PC-9 (cell line): ENCODE measurements at regions not wholly inside any gene's neighbourhood (a gene's known extent, or its start where the extent isn't known, plus 50 kb on each side); places are given as distances from the start of the nearest gene placed in this dataset.
"Not testable (repeated sequence)": the region's sequence is repeated elsewhere in the genome, so short reads cannot be mapped to it uniquely, and the experiment has no call there.

Experiments
- BruUV-seq: library from RNA; stranded (reverse); fragments of 400-500 nt; replicated peaks from 2 replicates; lab custom pipeline; 2021; lab: Mats Ljungman, UMichigan
- CTCF ChIA-PET: fragments of 300-600 bp; sonication (Branson Sonifier 250); formaldehyde crosslinking; loops from one replicate; lab custom pipeline; 2022; ENCODE audit warnings: antibody characterized with exemption; lab: Charles Lee
- POLR2A ChIA-PET: fragments of 300-600 bp; sonication (Branson Sonifier 250); formaldehyde crosslinking; loops from one replicate; lab custom pipeline; 2022; ENCODE audit warnings: antibody characterized with exemption; ENCODE audit not compliant: unreplicated experiment; lab: Charles Lee
- DNase-seq, 2 experiments: peaks; one replicate each; pipeline versions ENCODE4 v3.0.0 to v3.0.0-alpha.2; 2015 to 2022; ENCODE audit warnings: mixed read lengths in 1 of 2
- H2AFZ ChIP-seq: fragments of 200-600 bp; sonication (generic); 2 replicates; pipeline ENCODE4 v1.8.1; 2017; ENCODE audit warnings: antibody characterized with exemption
- H3F3A ChIP-seq: fragments of 200-600 bp; sonication (generic); 2 replicates; pipeline ENCODE4 v1.8.1; 2017; ENCODE audit warnings: antibody characterized with exemption, mild to moderate bottlenecking, low read depth; ENCODE audit not compliant: insufficient read depth
- H3K27ac ChIP-seq: fragments of 200-600 bp; sonication (generic); 2 replicates; pipeline ENCODE4 v1.6.1; 2016; ENCODE audit warnings: mixed run types
- H3K27me3 ChIP-seq: fragments of 200-600 bp; sonication (generic); 2 replicates; pipeline ENCODE4 v1.6.1; 2016; ENCODE audit warnings: low read depth, mixed run types; ENCODE audit not compliant: insufficient read depth
- H3K36me3 ChIP-seq: fragments of 200-600 bp; sonication (generic); 2 replicates; pipeline ENCODE4 v1.6.1; 2016; ENCODE audit warnings: low read depth, mixed run types
- H3K4me1 ChIP-seq: fragments of 200-600 bp; sonication (generic); replicated peaks from 2 replicates; pipeline ENCODE4 v1.6.1; 2016; ENCODE audit warnings: mixed run types; ENCODE audit not compliant: insufficient read depth
- H3K4me2 ChIP-seq: fragments of 200-600 bp; sonication (generic); 2 replicates; pipeline ENCODE4 v1.6.1; 2017; ENCODE audit warnings: mixed run types
- H3K4me3 ChIP-seq: fragments of 200-600 bp; sonication (generic); 2 replicates; pipeline ENCODE4 v1.6.1; 2016; ENCODE audit warnings: mixed run types
- H3K79me2 ChIP-seq: fragments of 200-600 bp; sonication (generic); 2 replicates; pipeline ENCODE4 v1.6.1; 2017; ENCODE audit warnings: low read depth, mixed run types
- H3K9me2 ChIP-seq: fragments of 200-600 bp; sonication (generic); 2 replicates; pipeline ENCODE4 v1.8.1; 2017; ENCODE audit warnings: mild to moderate bottlenecking; ENCODE audit not compliant: insufficient read depth
- H3K9me3 ChIP-seq: fragments of 200-600 bp; sonication (generic); 2 replicates; pipeline ENCODE4 v1.8.1; 2016; ENCODE audit warnings: low read depth; ENCODE audit not compliant: insufficient read depth
- H4K20me1 ChIP-seq: fragments of 200-600 bp; sonication (generic); 2 replicates; pipeline ENCODE4 v1.8.1; 2017; ENCODE audit not compliant: insufficient read depth
- EZH2 ChIP-seq: fragments of 200-600 bp; sonication (generic); IDR thresholded peaks from 2 replicates; pipeline ENCODE4 v1.8.0; 2017; ENCODE audit warnings: antibody characterized with exemption, low read depth
- intact Hi-C: fragments of 100-400 bp; cut with micrococcal nuclease; formaldehyde crosslinking; loops from one replicate; pipeline ENCODE4 v1.10.0; 2022; ENCODE audit not compliant: unreplicated experiment
- TF ChIP-seq, protein P1 (sequence below): fragments of 200-600 bp; sonication (generic); conservative IDR thresholded peaks from 2 replicates; pipeline ENCODE4 v1.6.1; 2017; ENCODE audit warnings: mixed run types, antibody characterized with exemption, mild to moderate bottlenecking, moderate library complexity

GRCh38 chr6:57948481-57948880, 631.1 kb downstream of the PRIM2 start:
- H2AFZ ChIP-seq, H3K36me3 ChIP-seq, CTCF ChIA-PET, H3K9me2 ChIP-seq, H3K4me3 ChIP-seq, H3K27ac ChIP-seq, H3K4me1 ChIP-seq, POLR2A ChIA-PET, intact Hi-C loops, H3K9me3 ChIP-seq, BruUV-seq, H3K79me2 ChIP-seq, H3K27me3 ChIP-seq, H3F3A ChIP-seq, DNase-seq, H3K4me2 ChIP-seq, H4K20me1 ChIP-seq: not testable (repeated sequence)

DNA sequence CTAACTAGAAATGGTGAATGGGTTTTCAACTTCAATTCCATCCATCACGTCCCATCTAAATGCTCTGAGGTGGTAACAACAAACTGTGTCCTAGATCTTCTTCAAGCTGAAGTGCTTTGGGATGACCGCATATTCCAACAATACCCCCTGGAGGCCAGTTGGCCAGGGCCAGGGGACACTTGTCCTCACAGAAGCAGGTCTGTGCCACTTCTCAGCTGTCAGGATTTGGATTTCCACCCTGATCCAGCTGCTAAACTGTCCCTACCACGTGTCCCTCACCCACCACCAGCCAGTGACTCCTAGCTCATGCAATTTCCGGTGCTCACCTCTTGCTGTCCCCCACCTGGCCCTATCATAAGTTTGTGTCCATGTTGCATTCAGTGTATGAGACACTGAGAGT, 633.0 kb downstream of the PRIM2 start:
- DNase-seq, H3K27me3 ChIP-seq, H3F3A ChIP-seq, BruUV-seq, CTCF ChIA-PET, H3K27ac ChIP-seq, H3K79me2 ChIP-seq, intact Hi-C loops, H3K4me1 ChIP-seq, H3K4me3 ChIP-seq, H4K20me1 ChIP-seq, H3K36me3 ChIP-seq, H3K9me2 ChIP-seq, H2AFZ ChIP-seq, H3K9me3 ChIP-seq, POLR2A ChIA-PET, H3K4me2 ChIP-seq: not testable (repeated sequence)

DNA sequence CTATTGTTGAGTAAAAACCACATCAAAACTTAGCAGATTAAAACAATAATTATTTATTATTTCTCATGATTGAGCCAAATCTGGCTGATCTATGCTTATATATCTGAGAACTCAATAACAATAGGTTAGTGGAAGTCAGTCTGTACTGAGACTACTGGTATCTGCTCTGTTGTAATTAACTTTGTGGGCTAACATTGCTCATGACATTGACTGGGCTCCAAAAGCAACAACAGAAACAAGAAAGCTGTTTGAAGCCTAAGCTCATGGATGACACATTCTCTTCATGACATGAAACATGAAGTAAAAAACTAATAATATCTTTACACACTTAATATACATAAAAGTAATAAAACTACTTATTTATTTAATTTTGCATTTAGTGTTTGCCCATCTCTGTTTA, 649.3 kb downstream of the PRIM2 start:
- DNase-seq, BruUV-seq, H3K4me2 ChIP-seq, CTCF ChIA-PET, POLR2A ChIA-PET, intact Hi-C loops, H3K4me3 ChIP-seq, H2AFZ ChIP-seq, H3K27ac ChIP-seq, H3K79me2 ChIP-seq, H3F3A ChIP-seq, H3K4me1 ChIP-seq, H3K27me3 ChIP-seq, H3K9me2 ChIP-seq, H3K9me3 ChIP-seq, H4K20me1 ChIP-seq, H3K36me3 ChIP-seq: not testable (repeated sequence)

DNA sequence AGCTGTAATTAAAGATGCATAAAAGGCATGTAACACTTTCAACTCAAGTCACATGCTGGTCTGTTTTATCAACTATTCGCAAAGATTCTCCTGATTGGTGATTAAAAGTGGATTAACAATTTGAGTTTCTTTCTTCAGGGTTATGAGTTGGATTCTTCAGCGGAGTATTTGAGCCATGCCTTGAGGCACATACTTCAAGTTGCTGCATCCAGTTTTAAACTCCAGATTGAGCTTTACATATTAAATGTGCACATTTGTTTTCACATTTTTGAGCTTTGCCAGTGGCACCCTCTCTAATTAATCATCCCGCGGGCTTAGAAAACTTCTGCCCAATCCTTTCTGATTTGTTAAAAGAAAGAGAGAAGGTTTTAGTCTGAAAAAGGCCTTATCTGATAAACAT, 654.5 kb downstream of the PRIM2 start:
- H3K9me3 ChIP-seq, H3K9me2 ChIP-seq, H3K4me3 ChIP-seq, intact Hi-C loops, H3K79me2 ChIP-seq, H3K27ac ChIP-seq, H3K27me3 ChIP-seq, BruUV-seq, H3K4me1 ChIP-seq, H3K36me3 ChIP-seq, CTCF ChIA-PET, DNase-seq, H2AFZ ChIP-seq, POLR2A ChIA-PET, H3K4me2 ChIP-seq, H4K20me1 ChIP-seq, H3F3A ChIP-seq: not testable (repeated sequence)

- no peak for DNase-seq
- H3K79me2 ChIP-seq, result no peaks in the 10 kb centered on the region
- H3K4me2 ChIP-seq, result no peak overlapping the region
- BruUV-seq, result no TSS peak
- H3K4me1 ChIP-seq, result no peaks in the 10 kb centered on the region
- no peak overlapping the region for H3K27ac ChIP-seq
- no peaks in the 10 kb centered on the region for H3K9me3 ChIP-seq
- no peaks in the 10 kb centered on the region for H3K27me3 ChIP-seq
- ChIA-PET POLR2A (no interaction called here), CTCF (no interaction called here)
- TF ChIP-seq EZH2, result no peak
- TF ChIP-seq, protein P1, sequence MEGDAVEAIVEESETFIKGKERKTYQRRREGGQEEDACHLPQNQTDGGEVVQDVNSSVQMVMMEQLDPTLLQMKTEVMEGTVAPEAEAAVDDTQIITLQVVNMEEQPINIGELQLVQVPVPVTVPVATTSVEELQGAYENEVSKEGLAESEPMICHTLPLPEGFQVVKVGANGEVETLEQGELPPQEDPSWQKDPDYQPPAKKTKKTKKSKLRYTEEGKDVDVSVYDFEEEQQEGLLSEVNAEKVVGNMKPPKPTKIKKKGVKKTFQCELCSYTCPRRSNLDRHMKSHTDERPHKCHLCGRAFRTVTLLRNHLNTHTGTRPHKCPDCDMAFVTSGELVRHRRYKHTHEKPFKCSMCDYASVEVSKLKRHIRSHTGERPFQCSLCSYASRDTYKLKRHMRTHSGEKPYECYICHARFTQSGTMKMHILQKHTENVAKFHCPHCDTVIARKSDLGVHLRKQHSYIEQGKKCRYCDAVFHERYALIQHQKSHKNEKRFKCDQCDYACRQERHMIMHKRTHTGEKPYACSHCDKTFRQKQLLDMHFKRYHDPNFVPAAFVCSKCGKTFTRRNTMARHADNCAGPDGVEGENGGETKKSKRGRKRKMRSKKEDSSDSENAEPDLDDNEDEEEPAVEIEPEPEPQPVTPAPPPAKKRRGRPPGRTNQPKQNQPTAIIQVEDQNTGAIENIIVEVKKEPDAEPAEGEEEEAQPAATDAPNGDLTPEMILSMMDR, result no peak
- no peaks in the 10 kb centered on the region; the same call in 1 of the 2 replicates for H3K9me2 ChIP-seq
- H3K36me3 ChIP-seq, result no peaks in the 10 kb centered on the region
- intact Hi-C loops, result no loop called here
- H4K20me1 ChIP-seq, result no peaks in the 10 kb centered on the region
- no peak overlapping the region for H3K4me3 ChIP-seq
- H3F3A ChIP-seq, result no peaks in the 10 kb centered on the region
- H2AFZ ChIP-seq, result no peak overlapping the region
Measured at GRCh38 chr6:57974653-57975052, 657.2 kb downstream of the PRIM2 start.

DNA sequence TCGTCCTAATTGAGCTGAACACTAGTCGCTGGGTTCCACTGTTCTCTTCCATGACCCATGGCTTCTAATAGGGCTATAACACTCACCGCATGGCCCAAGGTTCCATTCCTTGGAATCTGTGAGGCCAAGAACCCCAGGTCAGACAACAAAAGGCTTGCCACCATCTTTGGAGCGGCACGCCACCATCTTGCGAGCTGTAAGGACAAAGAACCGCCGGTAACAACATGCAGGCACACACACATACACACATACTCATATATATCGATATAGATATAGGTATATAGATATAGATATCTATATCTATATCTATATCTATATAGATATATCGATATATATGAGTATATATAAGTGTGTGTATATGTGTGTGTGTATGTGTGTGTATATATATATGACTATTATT, 657.7 kb downstream of the PRIM2 start:
- POLR2A ChIA-PET, H3K27me3 ChIP-seq, H3K79me2 ChIP-seq, H2AFZ ChIP-seq, DNase-seq, H3K4me1 ChIP-seq, intact Hi-C loops, BruUV-seq, H3K36me3 ChIP-seq, CTCF ChIA-PET, H4K20me1 ChIP-seq, H3K27ac ChIP-seq, H3F3A ChIP-seq, H3K4me3 ChIP-seq, H3K4me2 ChIP-seq, H3K9me2 ChIP-seq, H3K9me3 ChIP-seq: not testable (repeated sequence)

DNA sequence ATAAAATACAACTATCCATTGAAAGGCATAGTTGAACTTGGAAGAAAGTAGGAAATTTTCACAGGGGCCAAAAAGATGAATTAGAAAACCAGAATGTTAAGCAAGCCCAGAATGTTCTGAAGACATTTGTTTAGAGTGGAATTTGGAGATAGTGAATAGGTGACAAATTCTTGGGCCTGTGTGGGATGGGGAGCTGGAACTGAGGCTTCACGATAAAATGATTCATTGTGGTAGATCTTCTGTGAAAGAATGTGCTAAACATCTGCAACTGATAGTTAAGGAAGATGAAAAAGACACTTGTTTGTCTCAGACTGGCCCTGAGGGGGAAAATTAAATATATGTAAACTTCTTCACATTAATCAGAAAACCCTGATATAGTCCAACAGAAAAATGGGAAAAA, 658.9 kb downstream of the PRIM2 start:
- CTCF ChIA-PET, POLR2A ChIA-PET, H3K27ac ChIP-seq, DNase-seq, H3K27me3 ChIP-seq, H3K9me3 ChIP-seq, H3K36me3 ChIP-seq, H2AFZ ChIP-seq, H4K20me1 ChIP-seq, H3K9me2 ChIP-seq, H3K4me2 ChIP-seq, BruUV-seq, H3K4me3 ChIP-seq, H3K79me2 ChIP-seq, intact Hi-C loops, H3F3A ChIP-seq, H3K4me1 ChIP-seq: not testable (repeated sequence)
